Adrenal gland (tissue), 9 donors: ENCODE measurements at regions not wholly inside any gene's neighbourhood (a gene's known extent, or its start where the extent isn't known, plus 50 kb on each side); places are given as distances from the start of the nearest gene placed in this dataset.

Experiments used
- DNase-seq, 7 donors: peaks; one replicate each; pipeline ENCODE4 v3.0.0-alpha.2; 2019 to 2020
- H3K27ac ChIP-seq, 5 donors: fragments of 200-600 bp; sonication (generic) in 4 of 5; 1 replicate in 3 of 5; 2 replicates in 2 of 5; pipeline versions ENCODE4 v1.5.1 to v1.8.0; 2016 to 2020; ENCODE audit warnings: mild to moderate bottlenecking in 1 of 5
- H3K27me3 ChIP-seq: fragments of 200-600 bp; 2 replicates; pipeline ENCODE4 v1.8.0; 2021
- H3K36me3 ChIP-seq, 2 donors: fragments of 200-600 bp; replicated peaks in 1 of 2; 1 replicate in 1 of 2; 2 replicates in 1 of 2; pipeline versions ENCODE4 v1.5.1 to v1.8.0; 2018 to 2022
- H3K4me1 ChIP-seq, 2 donors: fragments of 200-600 bp; replicated peaks in 1 of 2; 1 replicate in 1 of 2; 2 replicates in 1 of 2; pipeline versions ENCODE4 v1.5.1 to v1.8.0; 2018 to 2021
- H3K4me3 ChIP-seq, 4 donors: fragments of 200-600 bp; sonication (generic) in 3 of 4; one replicate each; pipeline ENCODE4 v1.5.1; 2016 to 2018
- H3K9me3 ChIP-seq, 3 donors: fragments of 200-600 bp; sonication (generic) in 1 of 3; replicated peaks in 1 of 3; 1 replicate in 2 of 3; 2 replicates in 1 of 3; pipeline versions ENCODE4 v1.5.1 to v1.8.0; 2016 to 2021
- CTCF ChIP-seq, 6 experiments: fragments of 450-650 bp in 4 of 6; fragments of 200-600 bp in 2 of 6; sonication (generic) in 1 of 6; IDR thresholded peaks; 1 replicate in 5 of 6; 2 replicates in 1 of 6; pipeline versions ENCODE4 v1.5.1 to v1.8.0; 2016 to 2021; ENCODE audit warnings: antibody characterized with exemption in 6 of 6, mild to moderate bottlenecking in 2 of 6, moderate library complexity in 1 of 6
- POLR2A ChIP-seq, 2 donors: fragments of 450-650 bp; IDR thresholded peaks; one replicate each; pipeline ENCODE4 v1.6.1; 2017; ENCODE audit warnings: antibody characterized with exemption in 2 of 2, mild to moderate bottlenecking in 2 of 2, moderate library complexity in 1 of 2
- WGBS, 4 donors: extraction: QIAGEN DNeasy Blood & Tissue Kit in 2 of 4; methylation state at CpG; one replicate each; pipeline versions ENCODE4 v1.1.5 to v1.1.7; 2013 to 2017; 5-methylcytosine and 5-hydroxymethylcytosine counted together
- intact Hi-C, 2 donors: fragments of 100-400 bp; cut with DNase I; formaldehyde crosslinking; loops; one replicate each; pipeline versions ENCODE4 v1.14.1 to v1.15.0; 2022 to 2023
- donor health status: healthy with polysubstance abuse.
- donor health status: Bipolar disorder and iron deficiency.
- donor health status: DM: yes; HTN: yes; CAD: no.
- donor health status: DM: no; HTN: no; CAD: no.
- donor health status: DM: no; HTN: no; CAD: no.

- Histone ChIP-seq H3K36me3 (no peaks in the 10 kb centered on the region), H3K27me3 (no peaks in the 10 kb centered on the region), H3K4me3 (no peak overlapping the region), H3K27ac (no peak overlapping the region), H3K4me1 (no peaks in the 10 kb centered on the region), H3K9me3 (no peaks in the 10 kb centered on the region)
- no peak for TF ChIP-seq CTCF (IDR thresholded peaks at IDR 0.05)
- intact Hi-C loops, result no loop called here
- DNase-seq, result no peak
- 29 to 52% (median 38%) methylated on average over 7 to 8 of the region's 8 CpGs for WGBS, 4 donors
Measured at GRCh38 chr10:129272176-129272575, 194.9 kb upstream of the MGMT start.

- no peaks in the 10 kb centered on the region for H3K4me1 ChIP-seq
- TF ChIP-seq CTCF (IDR thresholded peaks at IDR 0.05), result no peak
- TF ChIP-seq POLR2A (IDR thresholded peaks at IDR 0.05), result no peak
- H3K4me3 ChIP-seq, result no peak overlapping the region
- H3K36me3 ChIP-seq, result no peaks in the 10 kb centered on the region
- 79 to 85% (median 80%) methylated on average over 5 of the region's 5 CpGs for WGBS, 4 donors
- H3K27ac ChIP-seq, result no peak overlapping the region
- no peak for DNase-seq
- H3K9me3 ChIP-seq, result no peaks in the 10 kb centered on the region
- no peaks in the 10 kb centered on the region for H3K27me3 ChIP-seq
- intact Hi-C loops, result no loop called here
Measured at GRCh38 chr10:129272866-129273650, 194.0 kb upstream of the MGMT start.

- H3K4me1 ChIP-seq, result no peaks in the 10 kb centered on the region
- whole genome bisulfite sequencing, 4 donors, result 60 to 83% (median 74%) methylated on average over 6 to 7 of the region's 7 CpGs
- intact Hi-C loops, result no loop called here
- TF ChIP-seq POLR2A (IDR thresholded peaks at IDR 0.05), result no peak
- no peak for TF ChIP-seq CTCF (IDR thresholded peaks at IDR 0.05)
- H3K27me3 ChIP-seq, result no peaks in the 10 kb centered on the region
- H3K4me3 ChIP-seq, result no peak overlapping the region
- H3K36me3 ChIP-seq, result no peaks in the 10 kb centered on the region
- no peak overlapping the region for H3K27ac ChIP-seq
- DNase-seq, result no peak
- H3K9me3 ChIP-seq, result no peaks in the 10 kb centered on the region
Measured at GRCh38 chr10:129273860-129274259, 193.2 kb upstream of the MGMT start.

- H3K4me3 ChIP-seq, result no peak overlapping the region
- H3K27ac ChIP-seq, result no peak overlapping the region
- H3K9me3 ChIP-seq, result no peaks in the 10 kb centered on the region
- WGBS, 4 donors, result 66 to 78% (median 73%) methylated on average over 10 of the region's 10 CpGs
- no peak for TF ChIP-seq CTCF (IDR thresholded peaks at IDR 0.05)
- TF ChIP-seq POLR2A (IDR thresholded peaks at IDR 0.05), result no peak
- H3K36me3 ChIP-seq, result no peaks in the 10 kb centered on the region
- no peak for DNase-seq
- H3K4me1 ChIP-seq, result no peaks in the 10 kb centered on the region
- intact Hi-C loops, result no loop called here
- no peaks in the 10 kb centered on the region for H3K27me3 ChIP-seq
Measured at GRCh38 chr10:129274748-129275474, 192.1 kb upstream of the MGMT start.
